ENCODE measurements at regions not wholly inside any gene's neighbourhood (a gene's known extent, or its start where the extent isn't known, plus 50 kb on each side); places are given as distances from the start of the nearest gene placed in this dataset.
A peak's percentile ranks its signal among the peaks of the same experiment; 100 is the strongest.

GRCh38 chr3:87478716-87479115, 202.3 kb upstream of the POU1F1 start:
- DNase-seq: no peak

DNA sequence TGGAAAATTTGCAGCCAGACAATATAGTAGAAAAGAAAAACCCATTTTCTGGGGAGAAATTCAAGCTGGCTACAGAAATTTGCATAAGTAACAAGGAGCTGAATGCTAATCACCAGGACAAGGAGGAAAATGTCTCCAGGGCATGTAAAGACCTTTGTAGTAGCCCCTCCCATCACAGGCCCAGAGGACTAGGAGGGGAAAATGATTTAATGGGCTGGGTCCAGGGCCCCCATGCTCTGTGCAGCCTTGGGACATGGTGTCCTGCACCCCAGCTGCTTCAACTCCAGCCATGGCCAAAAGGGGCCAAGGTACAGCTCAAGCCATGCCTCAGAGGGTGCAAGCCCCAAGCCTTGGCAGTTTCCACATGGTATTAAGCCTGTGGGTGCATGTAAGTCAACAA, 197.6 kb upstream of the POU1F1 start:
- no peak for DNase-seq

DNA sequence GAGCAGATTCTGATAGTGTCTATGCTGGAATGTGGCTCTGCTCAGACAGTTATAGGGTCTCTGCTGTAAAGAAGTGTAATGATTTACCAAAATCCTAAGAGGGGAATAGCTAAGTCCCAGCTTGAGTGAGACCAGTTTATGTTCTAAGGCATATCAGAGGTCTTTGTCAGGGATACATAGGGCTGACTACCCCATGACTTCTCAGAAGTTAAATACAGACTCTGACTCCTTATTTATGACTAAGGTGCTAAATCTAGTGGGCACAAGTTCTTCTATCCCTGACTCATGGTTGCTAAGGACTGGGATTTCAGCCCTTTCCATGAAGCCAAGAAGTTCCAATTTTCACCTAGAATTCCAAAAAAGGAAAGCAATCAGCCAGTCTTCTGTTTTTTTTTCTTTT, 192.6 kb upstream of the POU1F1 start:
- DNase-seq: no peak

DNA sequence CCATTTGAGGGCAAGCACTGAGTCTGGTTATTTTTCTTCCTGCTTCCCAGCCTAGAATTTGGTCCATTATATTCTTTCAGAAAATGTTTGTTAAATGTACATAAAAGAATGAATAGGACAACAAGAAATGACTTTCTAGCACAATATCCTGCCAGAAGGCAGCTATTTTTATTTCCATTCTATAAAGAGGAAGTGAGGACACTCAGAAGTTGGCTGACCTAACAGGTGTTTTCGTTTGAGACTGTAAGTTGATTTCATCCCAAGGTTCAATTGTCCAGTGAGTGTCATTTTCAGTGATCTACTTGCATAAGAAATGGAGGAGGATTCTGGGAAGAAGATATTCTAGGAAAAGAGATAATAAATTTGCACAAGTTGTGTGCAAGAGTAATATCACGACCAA, 191.9 kb upstream of the POU1F1 start:
- no peak for DNase-seq

DNA sequence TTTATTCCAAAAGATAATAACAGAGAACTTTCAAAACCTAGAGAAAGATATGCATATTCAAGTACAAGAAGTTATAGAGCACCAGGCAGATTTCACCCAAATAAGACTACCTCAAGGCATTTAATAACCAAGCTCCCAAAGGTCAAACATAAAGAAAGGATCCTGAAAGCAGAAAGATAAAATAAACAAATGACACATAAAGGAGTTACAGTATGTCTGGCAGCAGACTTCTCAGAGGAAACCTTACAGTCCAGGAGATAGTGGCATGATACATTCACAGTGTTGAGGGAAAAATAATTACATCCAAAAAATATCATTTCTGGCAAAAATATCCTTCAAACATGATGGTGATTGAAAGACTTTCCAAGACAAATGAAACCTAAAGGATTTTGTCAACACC, 185.8 kb upstream of the POU1F1 start:
- no peak for DNase-seq

DNA sequence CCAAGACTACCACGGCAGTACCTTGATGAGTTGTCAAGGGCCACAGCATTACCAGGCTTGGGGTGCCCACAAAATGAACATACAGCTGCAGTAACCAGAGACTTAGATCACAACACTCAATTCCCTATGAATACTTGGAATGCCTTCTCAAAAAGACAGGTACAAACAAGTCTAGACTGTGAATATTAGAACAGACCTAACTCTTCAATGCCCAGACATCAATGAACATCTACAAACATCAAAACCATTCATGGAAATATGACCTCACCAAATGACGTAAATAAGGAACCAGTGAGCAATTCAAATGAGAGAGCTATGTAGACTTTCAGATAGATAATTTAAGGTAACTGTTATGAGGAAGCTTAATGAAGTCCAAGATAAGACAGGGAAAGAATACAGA, 185.1 kb upstream of the POU1F1 start:
- no peak for DNase-seq

GRCh38 chr3:87461036-87461435, 184.7 kb upstream of the POU1F1 start:
- DNase-seq: no peak

DNA sequence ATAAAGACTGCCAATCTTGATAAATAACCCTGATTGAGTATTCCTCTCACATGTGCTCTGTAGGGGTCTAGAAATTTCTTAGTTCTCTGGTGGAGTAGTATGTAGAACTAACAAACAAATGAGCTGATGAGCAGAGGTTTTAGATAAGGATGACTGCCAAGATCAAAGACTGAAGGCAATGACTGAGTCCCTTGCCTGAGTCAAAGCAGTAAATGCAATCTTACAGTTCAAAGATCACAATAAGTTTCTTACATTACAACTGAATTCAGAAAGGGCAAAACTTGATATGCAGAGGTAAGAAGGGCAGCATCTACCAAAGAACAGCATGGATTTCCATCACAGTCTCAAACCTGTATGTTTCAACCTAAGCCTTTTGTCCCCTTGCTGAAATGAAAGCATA, 172.2 kb upstream of the POU1F1 start:
- no peak for DNase-seq

GRCh38 chr3:87446849-87447387, 170.5 kb upstream of the POU1F1 start:
- DNase-seq: no peak

DNA sequence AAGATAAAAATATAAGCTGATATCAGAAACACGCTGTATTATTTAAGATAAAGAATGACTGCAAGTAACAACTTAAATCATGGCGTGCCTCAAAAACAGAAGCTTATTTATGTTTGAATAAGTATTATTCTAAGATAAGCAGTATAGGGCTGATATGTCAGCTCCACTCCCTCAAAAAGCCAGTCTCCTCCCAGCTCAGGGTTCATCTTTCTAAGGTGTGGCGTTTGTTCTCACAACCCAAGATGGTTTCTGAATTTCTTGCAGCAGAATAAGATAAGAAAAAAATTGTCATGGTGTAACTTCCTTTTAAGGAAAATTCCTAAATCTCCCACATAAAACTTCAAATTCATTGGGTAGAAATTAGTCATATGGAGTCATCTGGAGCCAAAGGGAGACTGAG, 166.1 kb upstream of the POU1F1 start:
- DNase-seq: peak; percentile 23

- DNase-seq: peak; percentile 8
Observed at GRCh38 chr3:87437765-87438164, 161.4 kb upstream of the POU1F1 start.

GRCh38 chr3:87436781-87437543, 160.6 kb upstream of the POU1F1 start:
- peak; percentile 49 for DNase-seq

DNA sequence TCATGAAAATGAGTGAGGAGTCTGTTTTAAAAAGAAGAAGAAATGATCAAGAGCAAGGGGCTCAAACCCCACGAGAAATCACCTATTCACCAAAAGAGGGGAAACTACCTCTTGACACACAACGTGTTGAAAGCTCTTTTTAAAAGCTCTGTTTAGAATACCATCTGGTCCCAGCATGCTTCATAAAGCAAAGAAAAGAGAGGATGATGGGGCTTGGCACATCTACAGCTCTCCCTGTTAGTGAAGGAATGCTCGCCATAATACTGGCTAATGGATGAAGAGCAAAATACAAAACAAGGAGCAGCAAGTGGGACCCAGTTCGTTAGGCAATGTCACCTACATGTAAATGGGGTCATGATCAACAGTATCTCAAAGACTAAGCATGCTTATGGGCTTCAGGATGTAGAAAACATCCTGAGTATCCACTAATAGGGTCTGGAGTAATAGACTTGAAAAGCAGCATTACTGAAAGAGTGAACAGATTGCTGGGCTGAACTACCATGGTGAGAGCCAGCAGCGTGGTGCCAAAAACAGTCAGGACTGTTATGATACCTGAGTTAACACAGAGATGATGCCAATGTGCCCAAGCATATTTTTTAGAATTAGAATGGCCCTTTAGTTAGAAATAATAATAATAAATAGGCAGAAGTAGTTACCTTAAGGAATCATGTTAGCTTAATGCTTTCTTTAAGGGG, 159.7 kb upstream of the POU1F1 start:
- DNase-seq: no peak

DNA sequence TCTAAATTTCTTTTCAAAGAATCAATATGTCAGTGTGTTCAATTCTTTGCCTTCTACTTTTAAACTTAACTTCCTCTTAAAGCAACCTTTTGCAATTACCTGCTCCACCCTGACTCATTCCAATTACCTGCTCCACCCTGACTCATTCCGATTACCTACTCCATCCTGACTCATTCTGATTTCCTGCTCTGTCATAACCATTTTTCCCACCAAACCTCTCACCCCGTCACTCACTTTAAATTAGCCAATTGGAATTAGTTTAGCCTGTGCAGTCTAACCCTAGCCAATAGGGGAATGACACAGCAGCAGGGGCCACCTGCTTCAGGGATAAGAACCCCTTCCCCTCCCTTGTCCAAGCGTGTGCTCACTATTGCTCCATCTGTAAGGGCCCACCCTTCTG, 157.1 kb upstream of the POU1F1 start:
- DNase-seq: peak; percentile 35

DNA sequence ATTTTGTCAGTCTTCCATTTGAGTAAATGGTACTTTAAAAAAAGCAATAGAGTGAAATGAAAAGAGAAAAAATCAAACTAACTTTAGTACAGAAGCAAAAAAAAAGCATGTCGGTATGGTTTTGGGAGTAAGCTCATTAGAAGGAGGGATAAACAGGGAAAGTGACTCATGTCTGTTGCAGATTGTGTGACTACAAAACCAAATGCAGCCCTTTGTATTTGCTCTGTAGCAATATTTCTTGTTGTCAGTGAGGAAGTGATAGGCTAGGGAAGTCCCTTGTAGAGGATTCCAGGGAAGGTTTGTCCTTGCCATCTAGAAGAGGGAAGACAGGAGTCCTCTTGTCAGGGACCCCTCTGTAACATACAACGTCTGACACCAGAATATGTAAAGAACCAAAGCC, 150.5 kb upstream of the POU1F1 start:
- peak; percentile 8 for DNase-seq

DNA sequence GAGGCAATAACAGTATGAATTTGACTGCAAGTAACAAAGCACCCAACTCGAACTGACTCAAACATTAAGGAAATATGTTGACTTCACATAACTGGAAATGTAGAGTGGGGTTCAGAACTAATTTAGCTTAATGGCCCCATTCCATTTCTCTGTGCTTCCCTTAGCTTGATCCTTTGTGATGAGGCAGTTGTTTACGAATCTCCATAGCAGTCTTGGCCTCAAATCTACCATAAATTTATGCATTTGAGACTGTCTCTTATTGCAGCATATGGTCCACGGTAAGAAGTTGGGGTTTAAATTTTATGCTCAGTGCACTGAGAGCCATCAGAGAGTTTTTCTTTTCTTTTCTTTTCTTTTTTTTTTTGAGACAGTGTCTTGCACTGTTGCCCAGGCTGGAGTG, 148.7 kb upstream of the POU1F1 start:
- DNase-seq: no peak

- no peak for DNase-seq
Observed at GRCh38 chr3:87423336-87423735, 147.0 kb upstream of the POU1F1 start.

GRCh38 chr3:87422333-87422732, 145.9 kb upstream of the POU1F1 start:
- DNase-seq: no peak

DNA sequence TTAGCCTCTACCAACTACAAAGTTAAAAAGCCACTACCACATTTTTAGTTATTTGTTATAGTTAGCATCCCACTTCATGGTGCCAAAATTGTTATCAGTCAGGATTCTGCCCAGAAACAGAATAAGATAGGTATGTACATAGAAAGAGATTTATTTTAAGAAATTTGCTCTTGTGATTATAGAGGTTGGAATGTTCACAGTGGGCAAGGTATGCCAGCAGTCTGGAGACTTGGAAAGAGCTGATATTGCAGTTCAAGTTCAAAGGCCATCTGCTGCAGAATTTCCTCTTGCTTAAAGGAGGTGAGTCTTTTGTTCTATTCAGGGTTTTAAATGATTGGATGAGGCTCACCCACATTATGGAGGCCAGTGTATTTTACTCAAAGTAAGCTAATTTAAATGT, 143.8 kb upstream of the POU1F1 start:
- peak; percentile 55 for DNase-seq

DNA sequence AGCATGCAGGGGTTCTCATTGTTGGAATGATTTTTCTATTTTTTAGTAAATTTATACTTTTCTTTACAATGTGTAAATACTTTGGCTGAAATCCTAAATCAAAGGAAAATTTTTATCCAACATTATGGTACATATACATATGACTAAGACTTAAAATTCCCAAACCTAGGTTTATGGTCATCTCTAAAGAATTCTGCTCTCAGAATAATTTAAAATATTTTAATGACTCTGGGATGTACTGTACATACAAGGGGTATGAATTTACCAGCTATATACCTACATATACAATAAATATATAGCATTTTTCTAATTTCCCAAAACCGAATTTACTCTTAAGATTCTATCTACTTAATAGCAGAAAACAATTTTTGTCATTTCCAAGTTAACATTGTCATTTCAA, 137.9 kb upstream of the POU1F1 start:
- no peak for DNase-seq

DNA sequence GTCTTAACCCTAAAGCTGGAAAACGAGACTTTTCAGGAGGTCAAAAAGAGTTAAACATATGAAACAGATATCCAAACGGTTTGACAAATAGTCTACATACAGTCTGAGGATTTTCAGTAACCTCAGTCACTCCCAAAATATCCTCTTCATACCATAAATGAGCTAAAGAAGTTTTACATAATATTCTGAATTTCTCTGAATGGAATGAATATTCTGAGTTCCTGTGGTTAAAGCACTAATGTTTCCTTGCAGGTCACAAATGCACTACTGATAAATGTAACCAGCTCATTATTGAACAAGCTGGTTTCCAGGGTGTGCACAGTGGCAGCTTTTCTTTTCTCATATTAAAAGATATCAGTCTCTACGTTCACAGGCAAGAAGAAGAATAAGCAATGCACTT, 137.4 kb upstream of the POU1F1 start:
- DNase-seq: no peak

GRCh38 chr3:87410110-87410509, 133.7 kb upstream of the POU1F1 start:
- no peak for DNase-seq

DNA sequence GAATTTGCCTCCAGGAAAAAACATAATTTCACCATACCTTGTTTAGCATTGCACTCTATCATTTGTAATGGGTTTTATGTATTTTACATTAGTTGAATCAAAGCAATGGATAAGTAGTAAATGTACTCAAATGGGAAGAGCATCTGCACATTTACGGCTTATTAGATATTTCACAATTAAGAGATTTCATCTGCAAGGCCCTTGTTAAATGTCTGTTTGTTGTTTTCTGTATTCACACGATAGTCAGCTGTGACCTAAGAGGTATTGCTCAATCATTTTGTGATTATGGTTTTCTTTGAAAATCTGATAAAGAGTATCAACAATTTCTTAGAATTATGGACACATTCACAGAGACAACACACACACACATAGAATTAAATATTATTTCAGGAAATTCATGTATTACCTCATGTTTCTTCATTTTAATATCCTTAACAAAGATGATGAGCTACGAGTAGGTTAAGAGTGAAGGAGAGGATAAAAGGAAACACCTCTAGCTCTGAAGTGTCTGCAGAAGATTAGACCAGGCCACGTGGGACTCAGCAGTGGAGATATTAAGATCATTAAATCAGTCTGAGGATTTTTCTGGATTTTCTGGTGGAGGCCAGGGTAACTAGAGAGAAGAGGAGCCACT, 121.9 kb upstream of the POU1F1 start:
- DNase-seq: no peak

DNA sequence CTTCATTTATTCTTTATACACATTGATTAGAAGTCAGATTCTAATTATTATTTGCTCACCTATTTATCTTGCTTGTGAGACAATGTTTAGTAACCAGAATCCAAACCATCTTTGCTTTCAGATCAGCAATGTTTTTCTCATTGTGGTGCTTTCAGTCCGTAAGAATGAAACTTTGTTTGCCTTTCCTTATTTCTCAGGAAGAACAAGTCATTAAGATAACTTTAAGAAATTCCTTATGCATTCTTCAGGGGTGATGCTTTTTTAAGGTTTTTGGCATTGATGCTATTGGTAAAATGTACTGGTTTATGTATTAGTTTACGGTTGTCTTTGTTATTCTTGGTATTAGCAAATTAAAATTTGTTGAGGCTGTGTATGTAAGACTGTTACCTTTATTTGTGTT, 120.8 kb upstream of the POU1F1 start:
- no peak for DNase-seq

All from NCI-H226 (cell line).